Fibroblast of skin of right quadriceps (primary cell): ENCODE measurements at regions not wholly inside any gene's neighbourhood (a gene's known extent, or its start where the extent isn't known, plus 50 kb on each side); places are given as distances from the start of the nearest gene placed in this dataset.
"Not testable (repeated sequence)": the region's sequence is repeated elsewhere in the genome, so short reads cannot be mapped to it uniquely, and the experiment has no call there.

ENCODE experiments used
- DNase-seq: peaks from one replicate; pipeline ENCODE4 v3.0.0-alpha.2; 2013

DNA sequence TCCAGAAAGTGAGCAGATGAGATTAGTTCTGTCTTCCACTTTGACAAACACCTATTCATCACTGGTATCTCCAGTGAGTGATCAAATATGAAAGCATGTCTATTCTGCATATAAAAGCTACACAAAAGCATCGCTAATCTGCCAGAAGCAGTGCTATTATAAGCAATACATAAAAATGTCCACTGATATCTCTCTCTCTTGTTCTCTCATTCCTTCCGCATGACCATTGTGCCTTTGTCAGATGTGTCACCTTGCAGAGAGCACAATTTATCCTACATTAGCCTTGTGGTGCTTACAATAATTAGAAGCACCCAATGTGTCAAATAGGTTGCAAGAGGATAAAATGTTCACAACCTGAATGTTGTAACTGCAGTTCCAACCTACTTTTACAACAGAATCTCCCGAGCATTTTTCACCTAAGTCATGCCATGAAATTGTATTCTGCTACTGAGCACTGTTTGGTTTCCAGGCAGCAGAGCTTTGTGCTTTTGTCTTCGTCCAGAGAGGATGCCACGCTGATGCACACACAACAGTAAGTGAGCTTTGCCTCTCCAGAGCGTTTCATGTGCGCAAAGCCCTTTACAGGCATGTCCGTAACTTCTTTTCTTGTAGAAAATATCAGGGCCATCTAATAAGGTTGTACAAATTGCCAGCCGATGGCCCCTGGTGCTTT is 198.7 kb upstream of the PLD5 start:
- no peak for DNase-seq

DNA sequence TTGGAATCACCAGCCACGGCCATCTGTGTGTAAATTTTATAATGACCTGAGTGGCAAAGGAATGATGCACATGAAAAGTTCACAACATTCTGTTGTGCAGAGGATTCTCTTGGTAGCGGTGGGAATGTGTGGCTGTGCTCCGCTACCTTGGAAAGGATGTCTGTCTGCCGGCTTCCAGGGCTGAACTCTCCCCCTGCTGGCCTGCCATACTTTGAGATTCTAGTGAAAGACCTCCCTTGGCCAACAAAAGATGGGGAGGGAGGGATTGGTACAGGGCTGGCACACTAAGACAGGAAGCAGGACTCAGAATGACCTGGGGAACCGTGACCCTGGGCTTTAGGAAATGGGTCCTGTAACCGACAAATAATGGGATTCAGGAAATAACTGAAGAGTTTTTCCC is 194.5 kb upstream of the PLD5 start:
- DNase-seq: no peak

DNA sequence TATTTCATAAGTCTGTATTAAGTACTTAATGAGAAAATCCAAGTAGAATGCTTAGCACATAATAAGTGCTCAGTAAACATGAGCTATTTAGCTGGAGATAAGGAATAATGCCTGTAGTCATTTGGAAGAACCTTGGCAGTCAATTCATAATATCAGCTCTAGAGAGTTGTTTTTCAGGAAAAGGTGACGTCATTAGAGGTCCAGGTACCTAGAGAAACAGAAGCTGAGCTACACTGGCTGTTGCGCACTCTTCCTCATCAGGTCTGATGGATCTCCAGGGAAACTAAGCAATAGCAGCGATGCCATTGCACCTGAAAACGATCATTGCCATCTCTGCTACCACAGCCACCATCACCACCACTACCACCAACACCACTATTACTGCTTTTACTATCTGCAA is 187.8 kb upstream of the PLD5 start:
- DNase-seq: no peak

DNA sequence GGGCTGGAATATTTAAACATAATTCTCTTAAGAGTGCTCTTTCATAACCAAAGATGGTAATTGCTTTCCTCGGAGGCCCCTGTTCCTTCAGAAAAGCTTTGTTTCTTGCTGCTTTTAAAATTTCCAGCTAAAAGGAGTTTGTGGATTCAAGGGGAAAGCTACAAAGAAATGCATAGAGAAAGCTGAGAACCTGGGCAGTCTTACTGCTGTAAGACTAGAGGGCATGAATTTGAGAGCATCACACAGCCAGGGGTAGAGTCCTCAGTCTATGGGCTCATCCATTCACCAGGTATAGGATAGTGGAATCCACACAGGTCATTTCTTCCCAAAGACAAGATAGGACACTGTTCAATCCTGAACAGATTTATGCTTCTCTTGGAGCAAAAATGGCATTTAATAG is 186.3 kb upstream of the PLD5 start:
- no peak for DNase-seq

DNA sequence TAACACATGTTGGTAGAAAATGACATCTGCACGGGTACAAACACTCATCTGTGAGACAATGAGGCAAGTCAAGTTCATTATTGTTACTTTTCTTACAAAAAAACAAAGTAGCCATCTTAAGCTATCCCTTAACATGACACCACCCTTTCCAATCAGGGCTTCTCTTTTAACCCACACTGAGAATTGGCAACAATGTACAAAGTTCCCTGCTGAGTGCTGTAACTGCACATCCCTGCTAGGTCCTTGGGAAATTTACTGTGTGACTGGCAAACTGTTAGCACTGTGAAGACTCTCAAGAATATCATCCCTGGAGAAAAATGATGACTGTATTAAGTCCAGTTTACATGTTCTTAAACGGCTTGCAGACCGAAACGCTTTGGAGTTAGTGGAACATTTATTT is 185.8 kb upstream of the PLD5 start:
- no peak for DNase-seq

DNA sequence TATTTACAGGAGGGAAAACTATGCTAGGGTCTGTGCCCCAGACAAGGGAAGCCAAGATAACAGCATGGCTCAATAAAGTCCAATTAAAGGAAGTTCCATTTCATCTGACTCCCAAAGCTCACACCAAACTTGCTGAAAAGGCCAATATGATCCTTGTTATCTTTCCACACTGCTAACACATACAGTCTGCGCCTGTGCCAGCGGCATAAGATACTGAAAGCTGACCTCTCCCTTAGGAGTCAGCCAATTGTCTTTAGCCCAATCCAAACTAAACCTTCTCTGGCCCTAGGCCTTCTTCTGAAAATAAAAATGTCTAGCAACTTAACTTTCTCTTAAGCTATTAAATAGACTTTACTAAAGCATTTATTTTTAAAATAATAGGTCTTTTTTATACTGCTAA is 179.0 kb upstream of the PLD5 start:
- DNase-seq: no peak

DNA sequence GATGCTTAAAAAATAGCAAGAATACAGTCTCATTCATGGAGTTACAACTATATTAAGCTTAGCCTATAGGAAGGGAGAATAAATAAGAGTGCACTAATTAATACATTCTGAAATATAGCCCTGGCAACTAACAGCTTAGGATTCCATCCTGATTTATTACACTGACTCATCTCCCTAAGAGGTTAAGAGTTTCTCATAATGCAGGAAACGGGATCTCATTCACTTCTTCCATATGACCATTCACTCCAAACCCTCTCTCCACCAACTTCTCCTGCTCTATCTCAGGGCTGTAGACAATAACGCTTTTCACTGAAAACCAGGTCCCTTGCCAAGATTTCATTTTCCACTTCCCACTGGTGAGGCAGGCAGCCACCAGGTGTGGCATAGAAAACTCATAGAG is 168.5 kb upstream of the PLD5 start:
- no peak for DNase-seq

DNA sequence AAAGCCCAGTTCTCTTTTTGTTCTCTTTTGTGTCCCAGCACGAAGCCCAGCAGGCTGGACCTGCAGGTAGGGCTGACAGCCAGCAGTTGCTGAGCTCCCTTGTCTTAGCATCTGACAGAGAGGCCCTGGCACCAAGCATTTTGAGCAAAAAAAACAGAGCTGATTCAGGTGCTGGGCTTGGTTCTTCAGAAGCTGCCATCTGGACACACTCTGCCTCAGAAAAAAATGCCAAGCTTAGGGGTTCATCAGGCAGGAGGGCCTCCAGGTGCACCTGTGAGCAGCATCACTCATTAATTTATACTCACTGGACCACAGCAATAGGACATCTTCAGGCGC is 167.1 kb upstream of the PLD5 start:
- DNase-seq: no peak

DNA sequence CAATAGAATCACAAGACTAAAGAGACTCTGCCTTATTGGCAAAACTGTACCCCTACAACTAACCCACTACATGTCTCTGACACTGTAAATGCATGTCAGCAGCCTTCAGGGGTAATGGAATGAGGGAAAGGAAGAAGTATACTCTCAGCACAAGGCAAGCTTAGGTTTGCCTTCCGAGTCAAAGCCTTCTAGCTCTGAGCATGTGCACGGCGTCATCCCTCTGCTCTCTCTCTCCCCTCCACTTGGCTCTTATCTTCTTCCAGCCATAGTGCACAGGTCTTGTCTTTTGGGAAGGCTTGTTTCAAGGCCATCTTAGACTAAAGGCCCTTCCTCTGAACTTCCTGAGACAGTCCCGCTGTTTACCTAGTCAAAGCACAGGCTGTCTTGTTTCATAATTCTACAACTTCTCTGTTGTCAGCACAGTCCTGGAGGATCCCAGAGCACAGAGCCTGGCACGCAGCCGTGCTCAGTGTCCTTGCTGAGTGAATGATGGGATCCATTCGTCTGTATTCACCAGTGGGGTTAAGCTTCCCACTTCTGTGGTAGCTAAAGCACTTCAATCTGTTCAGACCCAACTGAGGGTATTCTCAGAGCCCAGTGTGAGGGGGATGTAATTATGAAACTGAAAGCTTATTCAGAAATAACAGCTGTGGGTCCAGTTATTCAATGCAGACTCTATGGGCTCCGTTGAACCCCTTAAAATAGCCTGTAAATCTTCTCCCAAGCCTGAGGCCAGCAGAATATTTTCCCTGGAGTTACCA is 166.5 kb upstream of the PLD5 start:
- no peak for DNase-seq

DNA sequence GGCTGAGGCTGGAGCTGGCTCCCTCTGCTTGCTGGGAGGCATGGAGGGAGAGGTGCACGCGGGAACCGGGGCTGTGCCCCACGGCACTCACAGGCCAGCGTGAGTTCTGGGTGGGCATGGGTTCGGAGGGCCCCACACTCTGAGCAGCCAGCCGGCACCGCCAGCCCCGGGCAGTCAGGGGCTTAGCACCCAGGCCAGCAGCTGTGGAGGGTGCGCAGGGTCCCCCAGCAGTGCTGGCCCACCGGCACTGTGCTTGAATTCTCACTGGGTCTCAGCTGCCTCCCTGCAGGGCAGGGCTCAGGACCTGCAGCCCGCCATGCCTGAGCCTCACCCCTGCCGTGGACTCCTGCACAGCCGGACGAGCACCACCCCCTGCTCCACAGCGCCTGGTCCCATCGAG is 164.9 kb upstream of the PLD5 start:
- DNase-seq: no peak

DNA sequence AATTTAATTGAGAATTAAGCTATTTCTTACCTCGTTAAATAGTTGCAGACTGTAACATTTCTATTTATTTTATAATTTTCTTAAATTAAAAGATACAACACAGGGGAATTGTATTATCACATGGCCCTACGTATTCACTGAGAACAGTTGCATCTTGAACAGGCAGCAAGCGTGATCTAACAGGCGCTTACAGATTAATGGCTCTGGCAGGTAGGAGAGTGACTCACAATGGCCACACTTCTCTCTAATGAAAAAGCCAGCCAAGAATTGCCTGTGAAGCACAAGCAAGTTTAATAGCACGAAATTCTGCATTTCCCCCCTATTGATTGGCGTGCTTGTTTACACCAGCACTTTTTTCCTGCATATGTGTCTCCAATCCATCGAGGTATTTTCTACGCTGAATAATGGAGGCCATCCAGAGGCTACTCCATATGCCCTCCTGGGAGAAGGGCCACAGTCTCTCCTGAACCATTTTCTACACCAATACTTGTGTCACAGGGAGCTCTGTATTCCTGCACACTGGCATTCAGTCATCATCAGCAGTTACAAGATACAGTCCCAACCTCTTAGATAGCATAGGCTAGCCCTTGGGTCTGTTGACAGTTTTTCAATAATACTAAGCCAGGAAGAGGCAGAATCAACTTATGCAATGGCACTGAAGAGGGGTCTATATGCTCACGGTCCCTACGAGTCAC is 150.6 kb upstream of the PLD5 start:
- no peak for DNase-seq

DNA sequence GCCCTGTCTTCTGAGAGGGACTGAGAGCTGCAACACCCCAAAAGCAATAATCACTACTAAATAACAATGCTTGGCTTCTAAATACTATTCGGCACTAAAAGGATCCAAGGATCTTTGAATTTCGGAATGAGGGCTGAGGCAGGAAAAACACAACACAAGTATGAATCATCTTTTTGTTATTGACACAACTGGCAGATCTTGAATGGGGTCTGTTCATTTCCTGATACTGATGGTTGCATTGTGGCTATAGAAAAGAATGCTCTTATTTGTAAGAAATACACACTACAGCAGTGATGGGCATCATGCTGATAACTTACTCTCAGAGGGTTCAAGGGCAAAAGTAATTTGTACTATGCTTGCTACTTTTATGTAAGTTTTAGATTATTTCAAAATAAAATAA is 149.2 kb upstream of the PLD5 start:
- no peak for DNase-seq

DNA sequence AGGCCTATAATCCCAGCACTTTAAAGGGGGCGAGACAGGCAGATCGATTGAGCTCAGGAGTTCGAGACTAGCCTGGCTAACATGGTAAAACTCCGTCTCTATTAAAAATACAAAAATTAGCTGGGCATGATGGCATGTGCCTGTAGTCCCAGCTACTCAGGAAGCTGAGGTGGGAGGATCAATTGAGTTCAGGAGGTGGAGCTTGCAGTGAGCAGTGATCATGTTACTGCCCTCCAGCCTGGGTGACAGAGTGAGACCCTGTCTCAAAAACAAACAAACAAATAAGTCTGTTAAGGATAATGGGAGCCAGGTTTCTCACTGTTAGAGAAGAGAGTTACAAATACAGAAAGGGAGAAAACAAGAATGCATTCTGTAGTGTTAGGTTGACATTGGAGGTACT is 148.7 kb upstream of the PLD5 start:
- DNase-seq: not testable (repeated sequence)

DNA sequence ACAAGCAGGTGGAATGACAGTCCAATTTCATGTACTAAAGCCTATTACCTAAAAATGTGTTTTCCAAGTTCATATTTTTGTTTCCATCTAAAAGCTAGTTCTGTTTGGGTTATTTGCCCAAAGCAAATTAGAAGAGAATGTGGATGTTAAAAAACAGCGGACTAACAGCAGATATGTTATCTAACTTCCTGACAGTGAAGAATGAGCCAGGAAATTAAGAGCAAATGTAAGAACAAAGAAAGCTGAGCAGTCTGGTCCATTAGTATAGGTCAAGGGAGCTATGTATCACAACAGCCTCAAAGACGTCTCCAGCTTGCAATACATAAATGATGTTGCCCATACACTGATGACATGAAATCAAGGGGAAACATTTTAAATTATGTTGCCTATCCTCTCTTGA is 145.5 kb upstream of the PLD5 start:
- DNase-seq: no peak

DNA sequence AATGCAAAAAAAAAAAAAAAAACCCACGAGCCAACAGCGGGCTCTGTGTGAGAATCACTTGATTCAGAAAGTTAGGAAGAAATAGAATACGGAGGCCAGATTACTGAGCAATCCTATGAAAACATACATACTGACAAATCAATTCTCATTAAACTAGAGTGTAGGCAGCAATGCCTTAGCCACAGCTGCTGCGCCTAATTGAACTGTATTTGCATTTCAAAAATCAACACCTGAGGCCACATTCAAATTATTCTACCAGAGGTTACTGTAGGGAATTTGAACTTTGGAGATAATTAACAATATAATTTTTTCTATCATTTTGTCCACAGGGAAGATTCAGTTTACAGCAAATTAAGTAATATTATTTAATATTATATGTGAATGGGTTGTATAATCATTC is 138.4 kb upstream of the PLD5 start:
- DNase-seq: no peak

DNA sequence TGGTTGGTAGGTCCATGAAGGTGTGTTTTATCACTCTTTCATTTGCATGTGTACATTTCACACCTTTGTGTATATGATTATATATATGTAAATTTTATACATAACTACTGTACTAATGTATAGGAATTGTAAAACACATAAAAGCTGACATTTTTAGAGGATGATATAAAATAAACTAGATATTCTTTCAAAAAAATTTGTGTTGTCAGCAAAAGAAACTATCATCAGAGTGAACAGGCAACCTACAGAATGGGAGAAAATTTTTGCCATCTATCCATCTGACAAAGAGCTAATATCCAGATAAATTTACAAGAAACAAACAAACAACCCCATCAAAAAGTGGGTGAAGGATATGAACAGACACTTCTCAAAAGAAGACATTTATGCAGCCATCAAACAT is 129.3 kb upstream of the PLD5 start:
- not testable (repeated sequence) for DNase-seq

DNA sequence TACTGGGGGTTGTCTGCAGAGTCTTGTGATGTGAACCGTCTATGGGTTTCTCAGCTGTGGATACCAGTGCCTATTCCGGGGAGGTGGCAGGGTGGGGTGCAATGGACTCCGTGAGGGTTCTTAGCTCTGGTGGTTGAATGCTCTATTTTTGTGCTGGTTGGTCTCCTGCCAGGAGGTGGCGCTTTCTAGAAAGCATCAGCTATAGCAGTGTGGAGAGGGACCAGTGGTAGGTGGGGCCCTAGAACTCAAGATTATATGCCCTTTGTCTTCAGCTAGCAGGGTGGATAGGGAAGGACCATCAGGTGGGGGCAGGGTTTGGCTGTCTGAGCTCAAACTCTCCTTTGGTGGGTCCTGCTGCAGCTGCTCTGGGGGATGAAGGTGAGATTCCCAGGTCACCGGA is 127.3 kb upstream of the PLD5 start:
- DNase-seq: no peak

DNA sequence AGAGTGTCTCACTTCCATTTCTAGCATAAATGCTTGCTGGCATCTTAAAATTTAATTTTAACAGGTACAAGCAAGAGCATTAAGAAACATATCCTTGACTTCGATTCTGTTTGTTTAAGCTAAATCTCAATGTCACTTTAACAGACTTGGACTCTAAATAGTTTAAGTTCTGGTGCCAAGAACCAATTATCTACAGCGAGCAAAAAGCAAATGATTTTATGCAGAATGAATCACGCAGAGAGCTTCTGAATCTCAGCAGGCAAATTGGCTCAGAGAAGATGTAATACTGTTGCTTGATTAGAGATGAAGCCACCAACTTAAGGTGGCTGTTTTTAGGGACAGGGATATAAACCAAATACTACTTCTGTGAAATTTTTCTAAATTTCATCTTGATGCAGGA is 117.0 kb upstream of the PLD5 start:
- DNase-seq: no peak

DNA sequence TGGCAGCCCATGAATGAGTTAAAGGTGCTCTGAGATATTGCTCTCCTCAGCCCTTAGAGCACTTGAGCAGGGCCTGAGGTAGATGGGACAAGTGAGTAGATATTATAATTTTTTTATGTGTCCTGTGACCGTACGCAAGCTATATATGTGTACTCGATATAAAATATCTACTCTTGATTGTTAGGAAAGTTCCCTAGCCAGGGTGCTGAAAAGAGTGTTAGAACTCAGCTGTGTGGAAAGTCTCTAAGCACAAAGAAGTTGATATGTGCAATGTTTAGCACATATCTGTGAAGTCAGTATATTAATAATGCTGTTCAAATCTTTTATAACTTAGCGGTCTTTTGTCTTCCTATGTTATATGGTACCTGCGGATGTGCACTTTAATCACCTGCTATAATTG is 114.6 kb upstream of the PLD5 start:
- no peak for DNase-seq

DNA sequence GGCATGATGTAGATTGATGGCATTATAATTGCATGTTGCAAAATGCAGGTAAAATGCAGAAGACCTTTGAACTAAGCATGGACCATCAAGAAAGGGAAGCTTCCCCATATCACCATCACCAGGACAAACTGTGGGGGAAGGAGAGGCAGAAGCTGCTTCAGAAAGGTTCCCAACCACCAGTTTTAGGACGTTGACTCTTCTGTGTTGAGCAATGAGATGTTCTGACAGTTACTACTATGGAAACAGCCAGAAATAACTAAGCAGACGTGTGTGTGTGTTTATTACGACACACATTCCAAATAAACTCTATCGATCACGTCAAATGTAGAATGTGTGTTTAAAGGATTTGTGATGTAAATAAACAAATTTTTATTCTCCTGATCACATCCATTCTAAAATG is 110.2 kb upstream of the PLD5 start:
- DNase-seq: no peak

DNA sequence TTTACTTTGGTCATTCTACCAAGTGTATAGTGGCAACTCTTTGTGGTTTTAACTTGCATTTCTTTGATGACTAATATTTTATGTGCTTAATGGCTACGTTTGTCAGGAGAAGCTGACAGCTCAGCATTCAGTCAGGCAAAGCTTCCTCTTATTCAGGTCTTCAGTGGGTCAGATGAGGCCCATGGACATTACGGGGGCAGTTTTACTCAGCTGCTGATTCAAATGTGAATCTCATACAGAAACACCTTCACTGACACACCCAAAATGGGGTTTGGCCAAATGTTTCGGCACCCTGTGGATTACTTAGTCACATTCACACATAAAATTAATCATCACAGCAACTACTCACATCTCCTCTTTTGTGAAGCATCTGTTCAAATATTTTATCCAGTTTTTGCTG is 104.9 kb upstream of the PLD5 start:
- DNase-seq: no peak

DNA sequence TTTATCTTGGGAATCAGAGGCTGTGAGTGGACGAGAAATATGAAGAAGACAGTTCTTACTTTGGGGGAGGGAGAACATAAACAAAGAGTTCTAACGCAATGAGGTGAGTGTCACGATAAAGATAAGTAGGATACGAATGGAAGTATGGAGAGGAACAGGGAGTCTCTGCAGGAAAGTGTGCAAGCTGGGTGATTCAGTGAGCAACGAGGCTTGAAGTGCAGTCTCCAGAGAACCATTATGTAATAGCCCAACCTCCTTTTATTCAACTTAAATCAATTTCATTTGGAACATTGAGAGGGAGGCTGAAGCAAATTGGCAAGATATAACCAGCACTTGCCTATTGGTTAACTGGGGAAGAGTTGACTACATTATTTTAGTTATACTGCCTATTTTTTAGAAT is 99.3 kb upstream of the PLD5 start:
- DNase-seq: no peak

DNA sequence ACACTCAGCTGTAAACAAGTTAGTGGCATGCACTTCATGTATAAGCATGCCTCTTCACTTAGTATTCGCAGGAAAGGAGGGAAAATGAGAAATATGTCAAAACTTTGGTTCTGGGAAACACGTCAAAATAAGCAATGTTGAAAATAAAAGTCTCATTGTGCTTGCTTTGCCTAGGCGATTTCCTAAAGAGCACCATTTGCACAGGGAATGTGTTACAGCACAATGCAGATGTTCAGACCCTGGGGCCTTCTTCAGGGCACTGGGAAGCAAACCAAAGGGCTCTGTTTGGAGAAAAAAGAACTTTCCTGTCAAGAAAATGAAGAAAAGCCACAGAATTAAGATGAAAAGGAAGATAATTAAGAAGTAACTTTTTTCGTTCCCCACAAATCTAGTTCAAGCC is 98.6 kb upstream of the PLD5 start:
- DNase-seq: no peak

DNA sequence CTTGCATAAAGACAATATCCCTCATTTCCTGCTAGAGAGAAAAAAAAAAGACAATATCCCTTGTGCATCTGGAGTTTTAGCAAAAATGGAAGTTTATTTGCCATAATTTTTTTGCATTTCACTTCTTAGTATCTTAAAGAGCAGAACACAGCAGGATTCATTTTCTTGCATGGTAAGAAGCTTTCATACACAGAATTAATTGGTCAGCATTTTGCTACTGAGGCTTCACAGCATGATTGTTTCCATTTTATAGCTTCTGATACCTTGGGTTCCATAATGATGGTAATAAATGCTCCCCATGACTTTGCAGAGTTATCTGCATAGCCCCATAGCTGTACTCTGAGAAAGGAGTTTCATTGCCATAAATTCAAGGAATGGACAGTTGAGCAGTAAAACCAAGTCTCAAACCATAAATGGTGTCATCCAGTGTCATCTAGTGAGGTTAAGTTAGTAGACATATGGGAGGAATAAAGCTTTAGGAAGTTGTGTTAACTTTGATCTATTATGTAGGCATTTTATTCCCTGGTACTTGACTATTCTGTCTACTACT is 88.8 kb upstream of the PLD5 start:
- no peak for DNase-seq
